SU-DHL-6 (cell line): ENCODE measurements at regions not wholly inside any gene's neighbourhood (a gene's known extent, or its start where the extent isn't known, plus 50 kb on each side); places are given as distances from the start of the nearest gene placed in this dataset.

Experiments used
- EZH2phosphoT487 ChIP-seq: fragments of 200-600 bp; sonication (generic), shearing (Covaris generic); conservative IDR thresholded peaks from 2 replicates; pipeline ENCODE4 v1.6.1; 2018; ENCODE audit warnings: mild to moderate bottlenecking, antibody characterized with exemption, low read length, moderate library complexity, mixed read lengths
- TF ChIP-seq, protein P1 (sequence below): fragments of 200-600 bp; sonication (generic); IDR thresholded peaks from one replicate; pipeline ENCODE4 v1.5.1; 2017; ENCODE audit warnings: antibody characterized with exemption, mild to moderate bottlenecking, low read length, moderate library complexity; ENCODE audit not compliant: insufficient read depth, poor library complexity, severe bottlenecking

DNA sequence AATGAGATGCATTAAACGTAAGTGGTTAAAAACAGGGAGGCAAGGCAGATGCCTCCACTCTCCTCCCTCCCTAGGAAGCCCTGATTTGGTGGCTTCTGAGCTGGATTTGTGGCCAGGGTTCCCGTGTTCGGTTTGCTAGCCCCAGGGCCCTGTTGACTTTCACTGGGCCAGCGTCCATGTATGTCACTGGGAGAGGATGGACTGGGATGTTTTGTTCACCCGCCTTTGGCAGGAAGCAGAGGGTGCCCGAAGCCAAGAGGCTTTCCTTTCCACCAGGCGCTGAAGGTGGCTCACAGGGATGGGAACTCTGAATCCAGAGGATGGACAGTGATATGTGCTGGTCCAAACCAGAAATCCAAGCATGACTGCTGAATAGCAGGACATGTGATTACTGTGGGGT lies 146.6 kb downstream of the CSNK2A3 start:
- TF ChIP-seq, protein P1, sequence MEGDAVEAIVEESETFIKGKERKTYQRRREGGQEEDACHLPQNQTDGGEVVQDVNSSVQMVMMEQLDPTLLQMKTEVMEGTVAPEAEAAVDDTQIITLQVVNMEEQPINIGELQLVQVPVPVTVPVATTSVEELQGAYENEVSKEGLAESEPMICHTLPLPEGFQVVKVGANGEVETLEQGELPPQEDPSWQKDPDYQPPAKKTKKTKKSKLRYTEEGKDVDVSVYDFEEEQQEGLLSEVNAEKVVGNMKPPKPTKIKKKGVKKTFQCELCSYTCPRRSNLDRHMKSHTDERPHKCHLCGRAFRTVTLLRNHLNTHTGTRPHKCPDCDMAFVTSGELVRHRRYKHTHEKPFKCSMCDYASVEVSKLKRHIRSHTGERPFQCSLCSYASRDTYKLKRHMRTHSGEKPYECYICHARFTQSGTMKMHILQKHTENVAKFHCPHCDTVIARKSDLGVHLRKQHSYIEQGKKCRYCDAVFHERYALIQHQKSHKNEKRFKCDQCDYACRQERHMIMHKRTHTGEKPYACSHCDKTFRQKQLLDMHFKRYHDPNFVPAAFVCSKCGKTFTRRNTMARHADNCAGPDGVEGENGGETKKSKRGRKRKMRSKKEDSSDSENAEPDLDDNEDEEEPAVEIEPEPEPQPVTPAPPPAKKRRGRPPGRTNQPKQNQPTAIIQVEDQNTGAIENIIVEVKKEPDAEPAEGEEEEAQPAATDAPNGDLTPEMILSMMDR, result no peak
- TF ChIP-seq EZH2phosphoT487, result no peak
